Neural progenitor cell (in vitro differentiated cells): ENCODE measurements at regions not wholly inside any gene's neighbourhood (a gene's known extent, or its start where the extent isn't known, plus 50 kb on each side); places are given as distances from the start of the nearest gene placed in this dataset.

Experiments used
- EZH2 ChIP-seq: fragments of 200-600 bp; sonication (generic); IDR thresholded peaks from 2 replicates; pipeline ENCODE4 v1.6.1; 2017; ENCODE audit warnings: antibody characterized with exemption, mild to moderate bottlenecking, moderate library complexity
- TF ChIP-seq, protein P1 (sequence below): fragments of 200-600 bp; sonication (generic); IDR thresholded peaks from 2 replicates; pipeline ENCODE4 v1.5.1; 2017; ENCODE audit warnings: antibody characterized with exemption, mild to moderate bottlenecking

DNA sequence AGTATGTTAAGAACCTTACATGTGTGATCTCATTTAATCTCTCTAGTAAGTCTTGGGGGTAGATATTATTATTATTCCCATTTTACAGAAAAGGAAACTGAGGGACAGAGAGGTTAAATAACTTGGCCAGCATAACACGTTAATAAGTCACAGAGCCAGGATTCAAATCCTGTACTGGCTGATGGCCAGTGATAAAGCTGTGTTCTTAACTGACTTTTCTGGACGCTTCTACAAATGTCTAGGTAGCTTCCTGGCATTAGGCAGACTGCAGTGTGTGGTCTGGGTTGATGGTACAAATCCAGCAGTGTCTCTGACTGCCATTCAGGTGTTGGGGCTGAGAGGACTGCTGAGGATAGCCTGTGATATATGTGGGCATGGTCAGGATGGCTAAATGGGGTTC lies 125.8 kb upstream of the CXCL14 start:
- no peak for TF ChIP-seq EZH2
- TF ChIP-seq, protein P1, sequence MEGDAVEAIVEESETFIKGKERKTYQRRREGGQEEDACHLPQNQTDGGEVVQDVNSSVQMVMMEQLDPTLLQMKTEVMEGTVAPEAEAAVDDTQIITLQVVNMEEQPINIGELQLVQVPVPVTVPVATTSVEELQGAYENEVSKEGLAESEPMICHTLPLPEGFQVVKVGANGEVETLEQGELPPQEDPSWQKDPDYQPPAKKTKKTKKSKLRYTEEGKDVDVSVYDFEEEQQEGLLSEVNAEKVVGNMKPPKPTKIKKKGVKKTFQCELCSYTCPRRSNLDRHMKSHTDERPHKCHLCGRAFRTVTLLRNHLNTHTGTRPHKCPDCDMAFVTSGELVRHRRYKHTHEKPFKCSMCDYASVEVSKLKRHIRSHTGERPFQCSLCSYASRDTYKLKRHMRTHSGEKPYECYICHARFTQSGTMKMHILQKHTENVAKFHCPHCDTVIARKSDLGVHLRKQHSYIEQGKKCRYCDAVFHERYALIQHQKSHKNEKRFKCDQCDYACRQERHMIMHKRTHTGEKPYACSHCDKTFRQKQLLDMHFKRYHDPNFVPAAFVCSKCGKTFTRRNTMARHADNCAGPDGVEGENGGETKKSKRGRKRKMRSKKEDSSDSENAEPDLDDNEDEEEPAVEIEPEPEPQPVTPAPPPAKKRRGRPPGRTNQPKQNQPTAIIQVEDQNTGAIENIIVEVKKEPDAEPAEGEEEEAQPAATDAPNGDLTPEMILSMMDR = no peak
